Karpas-422 (cell line): ENCODE measurements at regions not wholly inside any gene's neighbourhood (a gene's known extent, or its start where the extent isn't known, plus 50 kb on each side); places are given as distances from the start of the nearest gene placed in this dataset.

ENCODE experiments used
- DNase-seq: peaks from one replicate; pipeline ENCODE4 v3.0.0-alpha.2; 2015
- H2AFZ ChIP-seq: fragments of 200-600 bp; sonication (generic); 2 replicates; pipeline ENCODE4 v1.6.1; 2014; ENCODE audit warnings: antibody characterized with exemption, low read length, mixed read lengths
- H3K27ac ChIP-seq: fragments of 200-600 bp; sonication (generic); 2 replicates; pipeline ENCODE4 v1.5.1; 2014; ENCODE audit warnings: mild to moderate bottlenecking, low read length, moderate library complexity
- H3K27me3 ChIP-seq: fragments of 200-600 bp; sonication (generic); 2 replicates; pipeline ENCODE4 v1.6.1; 2014; ENCODE audit warnings: low read length, mixed read lengths
- H3K36me3 ChIP-seq: fragments of 200-600 bp; sonication (generic); 2 replicates; pipeline ENCODE4 v1.6.1; 2014; ENCODE audit warnings: low read length, mixed read lengths; ENCODE audit not compliant: insufficient read depth
- H3K4me1 ChIP-seq: fragments of 200-600 bp; sonication (generic); 2 replicates; pipeline ENCODE4 v1.6.1; 2014; ENCODE audit warnings: mild to moderate bottlenecking, low read length, mixed read lengths
- H3K4me2 ChIP-seq: fragments of 200-600 bp; sonication (generic); 2 replicates; pipeline ENCODE4 v1.6.1; 2014; ENCODE audit warnings: low read length, low read depth, mild to moderate bottlenecking; ENCODE audit not compliant: poor library complexity, severe bottlenecking
- H3K4me3 ChIP-seq: fragments of 200-600 bp; sonication (generic); 2 replicates; pipeline ENCODE4 v1.5.1; 2014; ENCODE audit warnings: mild to moderate bottlenecking, antibody characterized with exemption, low read length, mixed read lengths
- H3K79me2 ChIP-seq: fragments of 200-600 bp; sonication (generic); 2 replicates; pipeline ENCODE4 v1.6.1; 2014; ENCODE audit warnings: mild to moderate bottlenecking, low read length, mixed read lengths
- H3K9ac ChIP-seq: fragments of 200-600 bp; sonication (generic); 2 replicates; pipeline ENCODE4 v1.6.0; 2014; ENCODE audit warnings: low read length
- H3K9me2 ChIP-seq: fragments of 200-600 bp; sonication (generic), shearing (Covaris generic); replicated peaks from 2 replicates; pipeline ENCODE4 v1.6.0; 2014; ENCODE audit warnings: mild to moderate bottlenecking, low read length, moderate library complexity; ENCODE audit not compliant: insufficient read depth
- H3K9me3 ChIP-seq: fragments of 300-700, 200-600 bp; sonication (generic); 2 replicates; pipeline ENCODE4 v1.6.1; 2014; ENCODE audit warnings: low read length, mixed read lengths
- H4K20me1 ChIP-seq: fragments of 200-600 bp; sonication (generic); 2 replicates; pipeline ENCODE4 v1.6.1; 2014; ENCODE audit warnings: mild to moderate bottlenecking, antibody characterized with exemption, low read length, low read depth; ENCODE audit not compliant: insufficient read depth

GRCh38 chr9:79382044-79382443 is 189.7 kb upstream of the TLE4 start:
- no peaks in the 10 kb centered on the region for H3K9me3 ChIP-seq
- no peaks in the 10 kb centered on the region for H3K27me3 ChIP-seq
- no peak overlapping the region for H2AFZ ChIP-seq
- H3K79me2 ChIP-seq = no peaks in the 10 kb centered on the region
- no peak overlapping the region for H3K27ac ChIP-seq
- DNase-seq = no peak
- no peaks in the 10 kb centered on the region for H3K36me3 ChIP-seq
- H3K4me1 ChIP-seq = peaks cover 41% of the 10 kb centered on the region
- H3K9ac ChIP-seq = no peak overlapping the region
- peak overlapping the region; percentile 36 for H3K4me2 ChIP-seq
- no peak overlapping the region for H3K4me3 ChIP-seq
- no peaks in the 10 kb centered on the region for H4K20me1 ChIP-seq
- no peaks in the 10 kb centered on the region for H3K9me2 ChIP-seq

- DNase-seq = peak; percentile 54
- Histone ChIP-seq H3K9me3 (no peaks in the 10 kb centered on the region), H3K9me2 (no peaks in the 10 kb centered on the region), H3K4me3 (no peak overlapping the region), H3K4me1 (peaks cover 41% of the 10 kb centered on the region), H2AFZ (no peak overlapping the region), H3K4me2 (peak overlapping the region; percentile 36), H3K27ac (no peak overlapping the region), H3K27me3 (no peaks in the 10 kb centered on the region), H3K9ac (no peak overlapping the region), H3K36me3 (no peaks in the 10 kb centered on the region), H3K79me2 (no peaks in the 10 kb centered on the region), H4K20me1 (no peaks in the 10 kb centered on the region)
These were observed 189.3 kb upstream of the TLE4 start for GRCh38 chr9:79382458-79382857.

DNA sequence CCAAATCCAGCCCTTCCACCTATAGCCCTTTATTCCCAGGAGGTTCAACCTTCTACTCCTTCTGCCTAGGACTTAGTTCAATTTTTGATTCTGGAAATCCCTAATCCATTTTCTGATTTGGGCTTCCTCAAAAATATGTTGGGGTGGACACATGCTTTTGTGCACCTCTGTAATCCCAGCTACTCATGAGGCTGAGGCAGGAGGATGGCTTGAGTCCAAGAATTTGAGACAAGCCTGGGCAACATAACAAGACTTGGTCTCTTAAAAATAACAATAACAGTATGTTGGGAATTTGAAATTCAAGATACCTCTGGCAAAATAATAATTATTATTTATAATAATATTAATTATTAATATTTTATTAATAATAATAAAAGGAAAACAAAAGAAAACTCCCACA is 188.7 kb upstream of the TLE4 start:
- Histone ChIP-seq H2AFZ (no peak overlapping the region), H3K27me3 (no peaks in the 10 kb centered on the region), H3K36me3 (no peaks in the 10 kb centered on the region), H3K4me1 (peaks cover 45% of the 10 kb centered on the region), H3K9me2 (no peaks in the 10 kb centered on the region), H3K27ac (no peak overlapping the region), H4K20me1 (no peaks in the 10 kb centered on the region), H3K9ac (no peak overlapping the region), H3K4me3 (no peak overlapping the region), H3K4me2 (peak overlapping the region; percentile 36), H3K79me2 (no peaks in the 10 kb centered on the region), H3K9me3 (no peaks in the 10 kb centered on the region)
- no peak for DNase-seq

DNA sequence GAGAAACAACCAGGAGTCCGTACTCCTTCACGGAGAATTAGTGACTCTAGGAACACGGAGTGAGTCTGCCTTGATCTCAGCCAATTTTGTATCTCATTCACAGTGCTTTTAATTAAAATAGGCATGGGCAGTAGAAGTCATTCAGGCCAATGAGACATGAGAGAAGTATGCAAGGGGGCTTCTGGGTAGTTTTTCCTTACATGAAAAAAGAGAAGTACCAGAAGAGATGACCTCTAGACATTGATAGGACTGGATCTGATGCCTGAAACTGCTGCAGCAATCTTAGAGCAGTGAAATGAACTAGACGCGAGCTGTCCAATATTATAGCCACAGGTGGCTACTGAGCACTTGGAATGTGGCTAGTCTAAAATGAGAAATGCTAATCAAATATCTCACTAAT is 187.7 kb upstream of the TLE4 start:
- H2AFZ ChIP-seq = no peak overlapping the region
- H3K9me3 ChIP-seq = no peaks in the 10 kb centered on the region
- no peaks in the 10 kb centered on the region for H3K79me2 ChIP-seq
- no peaks in the 10 kb centered on the region for H3K27me3 ChIP-seq
- H3K36me3 ChIP-seq = no peaks in the 10 kb centered on the region
- H3K9ac ChIP-seq = no peak overlapping the region
- H3K4me2 ChIP-seq = peak overlapping the region; percentile 52
- no peaks in the 10 kb centered on the region for H4K20me1 ChIP-seq
- H3K4me3 ChIP-seq = peak overlapping the region; percentile 32; the same call in 1 of the 2 replicates
- H3K4me1 ChIP-seq = peaks cover 41% of the 10 kb centered on the region
- no peaks in the 10 kb centered on the region for H3K9me2 ChIP-seq
- H3K27ac ChIP-seq = peak overlapping the region; percentile 79
- DNase-seq = no peak

- Histone ChIP-seq H3K27ac (peak overlapping the region; percentile 79), H2AFZ (no peak overlapping the region), H3K9me2 (no peaks in the 10 kb centered on the region), H4K20me1 (no peaks in the 10 kb centered on the region), H3K4me1 (peaks cover 40% of the 10 kb centered on the region), H3K9me3 (no peaks in the 10 kb centered on the region), H3K4me2 (peak overlapping the region; percentile 52), H3K79me2 (no peaks in the 10 kb centered on the region), H3K27me3 (no peaks in the 10 kb centered on the region), H3K9ac (no peak overlapping the region), H3K4me3 (peak overlapping the region; percentile 32), H3K36me3 (no peaks in the 10 kb centered on the region)
- peak; percentile 68 for DNase-seq
These were observed 187.3 kb upstream of the TLE4 start for GRCh38 chr9:79384501-79384900.

GRCh38 chr9:79387101-79387835 is 184.5 kb upstream of the TLE4 start:
- Histone ChIP-seq H3K27me3 (no peaks in the 10 kb centered on the region), H3K9me3 (no peaks in the 10 kb centered on the region), H3K4me1 (peaks cover 37% of the 10 kb centered on the region), H3K9me2 (no peaks in the 10 kb centered on the region), H2AFZ (no peak overlapping the region), H3K36me3 (no peaks in the 10 kb centered on the region), H3K4me2 (no peak overlapping the region), H3K9ac (no peak overlapping the region), H3K4me3 (no peak overlapping the region), H3K79me2 (no peaks in the 10 kb centered on the region), H4K20me1 (no peaks in the 10 kb centered on the region), H3K27ac (no peak overlapping the region)
- DNase-seq = no peak

DNA sequence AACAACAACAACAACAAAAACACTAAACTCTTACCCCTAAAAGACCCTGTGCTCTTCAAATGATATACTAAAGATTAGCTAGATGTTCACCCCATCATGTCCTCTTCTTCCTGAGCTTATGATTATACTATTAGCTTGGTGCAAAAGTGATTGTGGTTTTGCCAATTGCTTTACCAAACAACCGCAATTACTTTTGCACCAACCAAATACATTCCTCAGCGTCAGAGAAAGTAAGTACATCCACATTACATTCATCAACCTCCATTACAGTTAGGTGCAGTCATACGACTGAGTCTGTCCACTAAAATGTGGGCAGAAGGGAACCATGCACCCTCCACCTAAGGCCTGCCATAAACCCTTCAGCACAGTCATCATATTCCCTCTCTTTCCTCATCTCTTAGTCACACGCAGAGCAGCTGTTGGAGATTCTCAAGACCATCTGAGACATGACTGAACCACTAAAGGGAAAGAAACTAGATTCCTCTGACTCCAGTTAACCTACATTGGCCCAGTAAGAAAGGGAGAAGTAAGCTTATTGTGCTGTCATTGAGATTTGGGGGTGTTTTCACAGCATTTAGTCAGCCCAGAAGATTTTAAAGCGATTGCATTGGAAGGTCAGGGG is 181.6 kb upstream of the TLE4 start:
- no peaks in the 10 kb centered on the region for H3K27me3 ChIP-seq
- no peaks in the 10 kb centered on the region for H3K36me3 ChIP-seq
- H4K20me1 ChIP-seq = no peaks in the 10 kb centered on the region
- H3K4me1 ChIP-seq = peaks cover 9% of the 10 kb centered on the region
- H3K9me2 ChIP-seq = no peaks in the 10 kb centered on the region
- H2AFZ ChIP-seq = no peak overlapping the region
- H3K27ac ChIP-seq = no peak overlapping the region
- no peak overlapping the region for H3K9ac ChIP-seq
- no peak overlapping the region for H3K4me3 ChIP-seq
- no peak for DNase-seq
- no peaks in the 10 kb centered on the region for H3K79me2 ChIP-seq
- H3K9me3 ChIP-seq = no peaks in the 10 kb centered on the region
- H3K4me2 ChIP-seq = no peak overlapping the region

- Histone ChIP-seq H3K27ac (no peak overlapping the region), H3K79me2 (no peaks in the 10 kb centered on the region), H3K36me3 (no peaks in the 10 kb centered on the region), H4K20me1 (no peaks in the 10 kb centered on the region), H3K4me2 (no peak overlapping the region), H2AFZ (no peak overlapping the region), H3K9me3 (no peaks in the 10 kb centered on the region), H3K27me3 (no peaks in the 10 kb centered on the region), H3K4me1 (0 out of 2 replicates have a peak, but pooled peaks cover 6% of the 10 kb centered on the region), H3K9ac (no peak overlapping the region), H3K9me2 (no peaks in the 10 kb centered on the region), H3K4me3 (no peak overlapping the region)
- no peak for DNase-seq
These were observed 180.7 kb upstream of the TLE4 start for GRCh38 chr9:79390781-79391770.
